DOHH2 (cell line): ENCODE measurements at regions not wholly inside any gene's neighbourhood (a gene's known extent, or its start where the extent isn't known, plus 50 kb on each side); places are given as distances from the start of the nearest gene placed in this dataset.

Source experiments
- H3F3A ChIP-seq: fragments of 200-600 bp; sonication (generic), shearing (Covaris generic); 2 replicates; pipeline ENCODE4 v1.6.0; 2016; ENCODE audit warnings: antibody characterized with exemption, mild to moderate bottlenecking; ENCODE audit not compliant: control insufficient read depth, insufficient read depth
- H3K27ac ChIP-seq: fragments of 200-600 bp; sonication (generic); 2 replicates; pipeline ENCODE4 v1.5.1; 2014; ENCODE audit warnings: low read depth, mild to moderate bottlenecking, low read length, moderate library complexity
- H3K27me3 ChIP-seq: fragments of 200-600 bp; sonication (generic); 2 replicates; pipeline ENCODE4 v1.6.1; 2014; ENCODE audit warnings: mild to moderate bottlenecking, low read length, mixed read lengths; ENCODE audit not compliant: control insufficient read depth
- H3K36me3 ChIP-seq: fragments of 200-600 bp; sonication (generic); 2 replicates; pipeline ENCODE4 v1.6.1; 2014; ENCODE audit warnings: mild to moderate bottlenecking, low read length, moderate library complexity, mixed read lengths; ENCODE audit not compliant: control insufficient read depth
- H3K4me1 ChIP-seq: fragments of 200-600 bp; sonication (generic); 2 replicates; pipeline ENCODE4 v1.6.1; 2014; ENCODE audit warnings: mild to moderate bottlenecking, low read length, mixed read lengths; ENCODE audit not compliant: control insufficient read depth
- H3K4me2 ChIP-seq: fragments of 200-600 bp; sonication (generic); 2 replicates; pipeline ENCODE4 v1.6.0; 2014; ENCODE audit warnings: mild to moderate bottlenecking, low read length, moderate library complexity
- H3K4me3 ChIP-seq: fragments of 200-600 bp; sonication (generic); 2 replicates; pipeline ENCODE4 v1.5.1; 2014; ENCODE audit warnings: mild to moderate bottlenecking, low read length, mixed read lengths
- H3K79me2 ChIP-seq: fragments of 200-600 bp; sonication (generic); 2 replicates; pipeline ENCODE4 v1.6.1; 2014; ENCODE audit warnings: mild to moderate bottlenecking, low read length, mixed read lengths; ENCODE audit not compliant: control insufficient read depth
- H3K9me2 ChIP-seq: fragments of 200-600 bp; sonication (generic); replicated peaks from 2 replicates; pipeline ENCODE4 v1.6.1; 2014; ENCODE audit warnings: mild to moderate bottlenecking, low read length, mixed read lengths; ENCODE audit not compliant: control insufficient read depth
- H3K9me3 ChIP-seq: fragments of 200-600 bp; sonication (generic); 2 replicates; pipeline ENCODE4 v1.6.1; 2014; ENCODE audit warnings: antibody characterized with exemption, low read length, mixed read lengths; ENCODE audit not compliant: control insufficient read depth, insufficient read depth
- H4K20me1 ChIP-seq: fragments of 200-600 bp; sonication (generic); 2 replicates; pipeline ENCODE4 v1.6.0; 2014; ENCODE audit warnings: low read depth, mild to moderate bottlenecking, antibody characterized with exemption, low read length, moderate library complexity; ENCODE audit not compliant: control insufficient read depth, insufficient read depth
- CTCF ChIP-seq: fragments of 200-600 bp; sonication (generic); IDR thresholded peaks from one replicate; pipeline ENCODE4 v1.5.1; 2014; ENCODE audit warnings: antibody characterized with exemption, mild to moderate bottlenecking, low read depth, low read length; ENCODE audit not compliant: poor library complexity, severe bottlenecking
- EZH2phosphoT487 ChIP-seq: fragments of 200-600 bp; sonication (generic); IDR thresholded peaks from 2 replicates; pipeline ENCODE4 v1.6.1; 2017; ENCODE audit warnings: borderline replicate concordance, mild to moderate bottlenecking, antibody characterized with exemption, low read length, moderate library complexity, mixed read lengths

- Histone ChIP-seq H3K4me2 (no peak overlapping the region), H4K20me1 (no peaks in the 10 kb centered on the region), H3K4me3 (no peak overlapping the region), H3K9me3 (no peaks in the 10 kb centered on the region), H3K27me3 (no peaks in the 10 kb centered on the region), H3K9me2 (no peaks in the 10 kb centered on the region), H3K4me1 (no peaks in the 10 kb centered on the region), H3K27ac (no peak overlapping the region), H3F3A (no peaks in the 10 kb centered on the region), H3K79me2 (no peaks in the 10 kb centered on the region), H3K36me3 (no peaks in the 10 kb centered on the region)
- TF ChIP-seq CTCF (no peak), EZH2phosphoT487 (no peak)
Observed at GRCh38 chr17:72056727-72057290, 64.0 kb upstream of the SOX9 start.

GRCh38 chr17:72060084-72060483 lies 60.7 kb upstream of the SOX9 start:
- Histone ChIP-seq H3K4me3 (no peak overlapping the region), H3K9me3 (no peaks in the 10 kb centered on the region), H3K4me1 (no peaks in the 10 kb centered on the region), H4K20me1 (no peaks in the 10 kb centered on the region), H3F3A (no peaks in the 10 kb centered on the region), H3K79me2 (no peaks in the 10 kb centered on the region), H3K36me3 (no peaks in the 10 kb centered on the region), H3K27me3 (no peaks in the 10 kb centered on the region), H3K9me2 (no peaks in the 10 kb centered on the region), H3K27ac (no peak overlapping the region), H3K4me2 (no peak overlapping the region)
- no peak for TF ChIP-seq EZH2phosphoT487
- TF ChIP-seq CTCF: no peak

- Histone ChIP-seq H3K9me3 (no peaks in the 10 kb centered on the region), H4K20me1 (no peaks in the 10 kb centered on the region), H3K27ac (no peak overlapping the region), H3K4me2 (no peak overlapping the region), H3K36me3 (no peaks in the 10 kb centered on the region), H3K27me3 (no peaks in the 10 kb centered on the region), H3F3A (no peaks in the 10 kb centered on the region), H3K9me2 (no peaks in the 10 kb centered on the region), H3K4me1 (no peaks in the 10 kb centered on the region), H3K4me3 (no peak overlapping the region), H3K79me2 (no peaks in the 10 kb centered on the region)
- no peak for TF ChIP-seq CTCF
- TF ChIP-seq EZH2phosphoT487: no peak
Observed at GRCh38 chr17:72063262-72063661, 57.6 kb upstream of the SOX9 start.
